ENCODE measurements at regions not wholly inside any gene's neighbourhood (a gene's known extent, or its start where the extent isn't known, plus 50 kb on each side); places are given as distances from the start of the nearest gene placed in this dataset.

- Histone ChIP-seq H2AFZ (ENCODE audit: low read length) (no peak overlapping the region), H3K9me2 (replicated peaks; ENCODE audit: low read depth, low read length) (no peaks in the 10 kb centered on the region), H3K79me2 (ENCODE audit: insufficient read depth, low read length) (no peaks in the 10 kb centered on the region), H3K4me1 (ENCODE audit: insufficient read depth, low read length, poor library complexity, severe bottlenecking) (no peaks in the 10 kb centered on the region), H3K9me3 (ENCODE audit: insufficient read depth, low read depth, low read length) (no peaks in the 10 kb centered on the region), H3F3A (ENCODE audit: low read depth) (no peaks in the 10 kb centered on the region), H4K20me1 (ENCODE audit: insufficient read depth, low read length, poor library complexity, severe bottlenecking) (no peaks in the 10 kb centered on the region), H3K36me3 (ENCODE audit: insufficient read depth, low read length) (no peaks in the 10 kb centered on the region), H3K4me3 (ENCODE audit: low read length, poor library complexity, severe bottlenecking) (no peak overlapping the region), H3K4me2 (ENCODE audit: low read depth, low read length, poor library complexity, severe bottlenecking) (no peak overlapping the region), H3K9ac (ENCODE audit: low read depth, low read length, poor library complexity, severe bottlenecking) (no peak overlapping the region), H3K27me3 (ENCODE audit: insufficient read depth, low read length, poor library complexity, severe bottlenecking) (no peaks in the 10 kb centered on the region)
- TF ChIP-seq EZH2phosphoT487 (IDR thresholded peaks at IDR 0.05; ENCODE audit: borderline replicate concordance) (no peak), CTCF (conservative IDR thresholded peaks at IDR 0.05; ENCODE audit: low read length) (no peak)
Observed at GRCh38 chr5:174383210-174384167, 338.0 kb downstream of the NSG2 start.

GRCh38 chr5:174384509-174384947 lies 339.0 kb downstream of the NSG2 start:
- H4K20me1 ChIP-seq (ENCODE audit: insufficient read depth, low read length, poor library complexity, severe bottlenecking): no peaks in the 10 kb centered on the region
- no peak overlapping the region for H2AFZ ChIP-seq (ENCODE audit: low read length)
- H3K79me2 ChIP-seq (ENCODE audit: insufficient read depth, low read length): no peaks in the 10 kb centered on the region
- H3K9me2 ChIP-seq (replicated peaks; ENCODE audit: low read depth, low read length): no peaks in the 10 kb centered on the region
- H3K4me3 ChIP-seq (ENCODE audit: low read length, poor library complexity, severe bottlenecking): no peak overlapping the region
- TF ChIP-seq CTCF (conservative IDR thresholded peaks at IDR 0.05; ENCODE audit: low read length) (no peak), EZH2phosphoT487 (IDR thresholded peaks at IDR 0.05; ENCODE audit: borderline replicate concordance) (no peak)
- H3K27me3 ChIP-seq (ENCODE audit: insufficient read depth, low read length, poor library complexity, severe bottlenecking): no peaks in the 10 kb centered on the region
- H3K4me2 ChIP-seq (ENCODE audit: low read depth, low read length, poor library complexity, severe bottlenecking): no peak overlapping the region
- H3K9me3 ChIP-seq (ENCODE audit: insufficient read depth, low read depth, low read length): no peaks in the 10 kb centered on the region
- H3K4me1 ChIP-seq (ENCODE audit: insufficient read depth, low read length, poor library complexity, severe bottlenecking): no peaks in the 10 kb centered on the region
- no peaks in the 10 kb centered on the region for H3K36me3 ChIP-seq (ENCODE audit: insufficient read depth, low read length)
- no peaks in the 10 kb centered on the region for H3F3A ChIP-seq (ENCODE audit: low read depth)
- H3K9ac ChIP-seq (ENCODE audit: low read depth, low read length, poor library complexity, severe bottlenecking): no peak overlapping the region

GRCh38 chr5:174386306-174386705 lies 338.1 kb upstream of the MSX2 start:
- Histone ChIP-seq H3K79me2 (ENCODE audit: insufficient read depth, low read length) (no peaks in the 10 kb centered on the region), H3K9me2 (replicated peaks; ENCODE audit: low read depth, low read length) (no peaks in the 10 kb centered on the region), H3K9ac (ENCODE audit: low read depth, low read length, poor library complexity, severe bottlenecking) (no peak overlapping the region), H3K4me1 (ENCODE audit: insufficient read depth, low read length, poor library complexity, severe bottlenecking) (no peaks in the 10 kb centered on the region), H2AFZ (ENCODE audit: low read length) (no peak overlapping the region), H4K20me1 (ENCODE audit: insufficient read depth, low read length, poor library complexity, severe bottlenecking) (no peaks in the 10 kb centered on the region), H3K9me3 (ENCODE audit: insufficient read depth, low read depth, low read length) (no peaks in the 10 kb centered on the region), H3K36me3 (ENCODE audit: insufficient read depth, low read length) (no peaks in the 10 kb centered on the region), H3K27me3 (ENCODE audit: insufficient read depth, low read length, poor library complexity, severe bottlenecking) (no peaks in the 10 kb centered on the region), H3K4me3 (ENCODE audit: low read length, poor library complexity, severe bottlenecking) (no peak overlapping the region), H3F3A (ENCODE audit: low read depth) (no peaks in the 10 kb centered on the region), H3K4me2 (ENCODE audit: low read depth, low read length, poor library complexity, severe bottlenecking) (no peak overlapping the region)
- TF ChIP-seq EZH2phosphoT487 (IDR thresholded peaks at IDR 0.05; ENCODE audit: borderline replicate concordance) (no peak), CTCF (conservative IDR thresholded peaks at IDR 0.05; ENCODE audit: low read length) (no peak)

Data from Loucy (cell line).